Uterus (tissue), 3 donors: ENCODE measurements at regions not wholly inside any gene's neighbourhood (a gene's known extent, or its start where the extent isn't known, plus 50 kb on each side); places are given as distances from the start of the nearest gene placed in this dataset.

Experiments used
- DNase-seq, 2 donors: peaks; one replicate each; pipeline ENCODE4 v3.0.0-alpha.2; 2019 to 2020
- H3K27ac ChIP-seq, 2 donors: fragments of 200-600 bp; sonication (generic); 1 replicate in 1 of 2; 2 replicates in 1 of 2; pipeline ENCODE4 v1.5.1; 2016 to 2018
- H3K27me3 ChIP-seq, 2 donors: fragments of 200-600 bp; sonication (generic); one replicate each; pipeline ENCODE4 v1.5.1; 2018 to 2019; ENCODE audit warnings: control low read depth in 1 of 2
- H3K36me3 ChIP-seq, 2 donors: fragments of 200-600 bp; sonication (generic); one replicate each; pipeline ENCODE4 v1.5.1; 2019; ENCODE audit warnings: control low read depth in 1 of 2
- H3K4me1 ChIP-seq, 2 donors: fragments of 200-600 bp; sonication (generic); one replicate each; pipeline ENCODE4 v1.5.1; 2018 to 2019; ENCODE audit warnings: control low read depth in 1 of 2
- H3K4me3 ChIP-seq, 2 donors: fragments of 200-600 bp; sonication (generic); 1 replicate in 1 of 2; 2 replicates in 1 of 2; pipeline ENCODE4 v1.5.1; 2018 to 2019; ENCODE audit warnings: mild to moderate bottlenecking in 1 of 2
- H3K9me3 ChIP-seq, 2 donors: fragments of 200-600 bp; sonication (generic); one replicate each; pipeline ENCODE4 v1.5.1; 2019; ENCODE audit warnings: control low read depth in 1 of 2
- POLR2A ChIP-seq, 2 donors: fragments of 450-650 bp; IDR thresholded peaks; one replicate each; pipeline ENCODE4 v1.6.1; 2016; ENCODE audit warnings: antibody characterized with exemption in 2 of 2, mild to moderate bottlenecking in 1 of 2, moderate library complexity in 1 of 2
- intact Hi-C: fragments of 100-400 bp; cut with DNase I; formaldehyde crosslinking; loops from one replicate; pipeline ENCODE4 v1.15.1; 2023; ENCODE audit warnings: low total_unique reads
- TF ChIP-seq, protein P1 (sequence below), 4 experiments: fragments of 200-600 bp in 2 of 4; fragments of 450-650 bp in 2 of 4; sonication (generic) in 2 of 4; IDR thresholded peaks; one replicate each; pipeline ENCODE4 v1.5.1; 2016 to 2019; ENCODE audit warnings: antibody characterized with exemption in 4 of 4, mild to moderate bottlenecking in 2 of 4, moderate library complexity in 1 of 4
- donor health status: DM: yes; HTN: yes; CAD: no.

DNA sequence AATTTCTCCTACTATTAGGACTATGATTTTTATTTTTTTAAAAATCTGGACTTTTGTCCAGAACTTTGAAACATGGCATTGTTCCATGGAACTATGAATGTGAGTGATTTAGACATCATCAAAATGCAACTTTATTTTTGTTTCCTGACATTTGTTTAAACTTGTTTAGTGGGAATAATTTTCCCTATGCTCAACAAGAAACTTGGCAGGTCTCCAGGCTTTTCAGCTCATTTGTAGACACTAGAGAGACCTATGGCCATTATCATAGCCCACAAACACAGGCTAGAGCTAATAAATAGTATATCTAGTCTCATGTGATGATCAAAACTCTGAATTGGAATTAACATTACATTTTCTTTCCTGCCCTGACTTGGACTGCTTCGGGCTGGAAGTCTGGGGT, 145.1 kb upstream of the CELF4 start:
- no peak overlapping the region for H3K27ac ChIP-seq
- H3K4me3 ChIP-seq, result no peak overlapping the region
- DNase-seq, result no peak
- H3K36me3 ChIP-seq, result no peaks in the 10 kb centered on the region
- H3K27me3 ChIP-seq, result no peaks in the 10 kb centered on the region
- H3K9me3 ChIP-seq, result no peaks in the 10 kb centered on the region
- H3K4me1 ChIP-seq, result no peaks in the 10 kb centered on the region
- intact Hi-C loops, result no loop called here
- TF ChIP-seq, protein P1, sequence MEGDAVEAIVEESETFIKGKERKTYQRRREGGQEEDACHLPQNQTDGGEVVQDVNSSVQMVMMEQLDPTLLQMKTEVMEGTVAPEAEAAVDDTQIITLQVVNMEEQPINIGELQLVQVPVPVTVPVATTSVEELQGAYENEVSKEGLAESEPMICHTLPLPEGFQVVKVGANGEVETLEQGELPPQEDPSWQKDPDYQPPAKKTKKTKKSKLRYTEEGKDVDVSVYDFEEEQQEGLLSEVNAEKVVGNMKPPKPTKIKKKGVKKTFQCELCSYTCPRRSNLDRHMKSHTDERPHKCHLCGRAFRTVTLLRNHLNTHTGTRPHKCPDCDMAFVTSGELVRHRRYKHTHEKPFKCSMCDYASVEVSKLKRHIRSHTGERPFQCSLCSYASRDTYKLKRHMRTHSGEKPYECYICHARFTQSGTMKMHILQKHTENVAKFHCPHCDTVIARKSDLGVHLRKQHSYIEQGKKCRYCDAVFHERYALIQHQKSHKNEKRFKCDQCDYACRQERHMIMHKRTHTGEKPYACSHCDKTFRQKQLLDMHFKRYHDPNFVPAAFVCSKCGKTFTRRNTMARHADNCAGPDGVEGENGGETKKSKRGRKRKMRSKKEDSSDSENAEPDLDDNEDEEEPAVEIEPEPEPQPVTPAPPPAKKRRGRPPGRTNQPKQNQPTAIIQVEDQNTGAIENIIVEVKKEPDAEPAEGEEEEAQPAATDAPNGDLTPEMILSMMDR (IDR thresholded peaks at IDR 0.05), result no peak
- no peak for TF ChIP-seq POLR2A (IDR thresholded peaks at IDR 0.05)

DNA sequence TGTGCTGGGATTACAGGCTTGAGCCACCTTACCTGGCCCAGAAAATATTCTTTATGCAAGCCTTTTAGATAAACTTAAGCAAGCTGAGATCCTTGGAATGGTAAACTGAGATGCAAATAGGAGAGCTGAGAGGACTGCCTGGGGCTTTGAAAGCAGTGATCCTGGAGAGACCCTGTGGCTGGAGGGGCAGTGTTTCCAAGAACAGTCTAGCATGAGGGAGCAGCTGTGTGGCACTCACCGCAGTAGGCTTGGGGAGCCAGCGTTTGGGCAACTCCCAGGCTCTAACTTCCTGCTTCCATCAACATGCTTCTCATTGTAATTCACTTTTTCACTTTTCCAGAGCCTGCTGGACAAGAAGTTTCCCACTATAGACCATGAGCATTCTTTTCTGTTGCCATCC, 144.1 kb upstream of the CELF4 start:
- DNase-seq, result no peak
- Histone ChIP-seq H3K9me3 (no peaks in the 10 kb centered on the region), H3K36me3 (no peaks in the 10 kb centered on the region), H3K4me3 (no peak overlapping the region), H3K27ac (no peak overlapping the region), H3K27me3 (no peaks in the 10 kb centered on the region), H3K4me1 (no peaks in the 10 kb centered on the region)
- TF ChIP-seq POLR2A (IDR thresholded peaks at IDR 0.05), result no peak
- TF ChIP-seq, protein P1 (IDR thresholded peaks at IDR 0.05), result no peak
- intact Hi-C loops, result no loop called here

DNA sequence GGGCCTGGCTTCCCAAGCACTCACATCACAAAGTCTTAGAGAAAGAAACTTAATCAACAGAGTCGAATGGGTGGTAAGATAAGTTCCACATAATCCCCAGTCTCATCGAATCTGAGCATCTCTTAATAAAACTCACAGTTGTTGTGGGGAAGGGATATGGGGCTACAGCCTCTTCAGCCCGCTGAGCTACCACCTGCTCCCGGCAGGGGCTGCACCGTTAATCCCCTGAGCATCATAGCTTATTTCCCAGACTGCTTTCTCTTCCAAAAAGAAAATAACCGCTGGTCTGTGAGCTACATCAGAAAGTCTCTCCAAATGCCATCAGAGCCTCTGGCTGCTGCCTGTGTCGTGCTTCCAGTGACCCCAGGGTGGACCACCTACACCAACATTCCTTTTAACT, 139.4 kb upstream of the CELF4 start:
- no peak for TF ChIP-seq POLR2A (IDR thresholded peaks at IDR 0.05)
- TF ChIP-seq, protein P1 (IDR thresholded peaks at IDR 0.05), result no peak
- intact Hi-C loops, result no loop called here

DNA sequence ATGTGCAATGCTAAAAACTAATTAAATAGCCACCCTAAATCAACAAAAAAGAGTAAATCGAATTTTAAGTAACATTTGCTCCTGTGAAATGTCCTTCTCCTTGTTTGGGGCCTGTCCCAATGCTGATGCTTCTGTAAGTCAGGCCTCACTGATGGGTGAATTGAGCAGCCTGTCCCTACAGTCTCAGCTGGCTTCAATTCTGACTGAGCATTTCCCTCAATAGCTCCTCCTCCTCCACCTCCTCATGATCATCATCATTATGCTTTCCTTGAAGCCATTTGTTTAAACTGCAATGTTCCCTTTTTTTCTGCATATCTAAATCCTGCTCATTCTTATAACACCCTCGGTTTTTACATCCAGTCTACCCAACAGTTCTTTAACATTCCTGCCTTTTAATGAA, 137.2 kb upstream of the CELF4 start:
- H3K27me3 ChIP-seq, result no peaks in the 10 kb centered on the region
- no peak for TF ChIP-seq POLR2A (IDR thresholded peaks at IDR 0.05)
- TF ChIP-seq, protein P1 (IDR thresholded peaks at IDR 0.05), result no peak
- H3K36me3 ChIP-seq, result no peaks in the 10 kb centered on the region
- intact Hi-C loops, result no loop called here
- H3K9me3 ChIP-seq, result no peaks in the 10 kb centered on the region
- no peak overlapping the region for H3K27ac ChIP-seq
- DNase-seq, result no peak
- H3K4me1 ChIP-seq, result no peaks in the 10 kb centered on the region
- H3K4me3 ChIP-seq, result no peak overlapping the region

More for the DNA sequence above, 139.4 kb upstream of the CELF4 start:
- no peak for DNase-seq
- H3K36me3 ChIP-seq, result no peaks in the 10 kb centered on the region
- H3K27me3 ChIP-seq, result no peaks in the 10 kb centered on the region
- H3K27ac ChIP-seq, result no peak overlapping the region
- no peak overlapping the region for H3K4me3 ChIP-seq
- no peaks in the 10 kb centered on the region for H3K9me3 ChIP-seq
- no peaks in the 10 kb centered on the region for H3K4me1 ChIP-seq

DNA sequence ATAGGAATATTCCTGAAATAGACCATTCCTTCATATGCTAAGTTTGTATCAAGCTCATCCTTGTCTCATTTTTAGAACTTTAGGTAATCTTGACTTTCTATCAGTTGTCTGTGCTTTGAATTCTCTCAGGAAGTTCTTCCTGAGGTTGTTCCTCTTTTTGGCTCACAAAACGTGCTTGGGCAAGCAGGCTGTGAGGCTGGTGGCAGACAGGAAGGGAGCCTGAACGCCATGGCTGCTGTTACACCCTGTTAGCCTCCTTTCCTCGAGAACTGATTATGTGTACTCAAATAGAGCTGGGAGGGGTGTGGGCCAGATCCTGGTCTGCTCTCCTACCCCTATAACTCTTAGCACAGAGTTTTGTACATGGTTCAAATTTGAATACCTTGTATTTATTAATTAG, 136.4 kb upstream of the CELF4 start:
- Histone ChIP-seq H3K4me3 (no peak overlapping the region), H3K4me1 (no peaks in the 10 kb centered on the region), H3K36me3 (no peaks in the 10 kb centered on the region), H3K27ac (no peak overlapping the region), H3K27me3 (no peaks in the 10 kb centered on the region), H3K9me3 (no peaks in the 10 kb centered on the region)
- intact Hi-C loops, result no loop called here
- DNase-seq, result no peak
- TF ChIP-seq, protein P1 (IDR thresholded peaks at IDR 0.05), result no peak
- TF ChIP-seq POLR2A (IDR thresholded peaks at IDR 0.05), result no peak
